Embryonic facial prominence (tissue), 1 donor: ENCODE measurements at regions not wholly inside any gene's neighbourhood (a gene's known extent, or its start where the extent isn't known, plus 50 kb on each side); places are given as distances from the start of the nearest gene placed in this dataset.

Experiments
- DNase-seq: peaks from one replicate; pipeline ENCODE4 v3.0.0-alpha.2; 2016; ENCODE audit errors: extremely low spot score

- no peak for DNase-seq
Observed at GRCh38 chr3:103341078-103341606, 906.3 kb downstream of the ZPLD1 start.

GRCh38 chr3:103342205-103342731 is 907.5 kb downstream of the ZPLD1 start:
- no peak for DNase-seq

- no peak for DNase-seq
Observed at GRCh38 chr3:103349760-103350159, 914.9 kb downstream of the ZPLD1 start.

GRCh38 chr3:103365467-103365866 is 930.7 kb downstream of the ZPLD1 start:
- DNase-seq: no peak

GRCh38 chr3:103367481-103367880 is 932.7 kb downstream of the ZPLD1 start:
- no peak for DNase-seq

- DNase-seq: no peak
Observed at GRCh38 chr3:103371411-103371810, 936.6 kb downstream of the ZPLD1 start.

- DNase-seq: no peak
Observed at GRCh38 chr3:103372031-103372430, 937.2 kb downstream of the ZPLD1 start.

- DNase-seq: no peak
Observed at GRCh38 chr3:103380391-103380790, 945.6 kb downstream of the ZPLD1 start.

- DNase-seq: no peak
Observed at GRCh38 chr3:103381296-103382079, 946.7 kb downstream of the ZPLD1 start.

GRCh38 chr3:103385961-103386656 is 951.3 kb downstream of the ZPLD1 start:
- DNase-seq: no peak

- no peak for DNase-seq
Observed at GRCh38 chr3:103388214-103388613, 953.4 kb downstream of the ZPLD1 start.

- no peak for DNase-seq
Observed at GRCh38 chr3:103389356-103389755, 954.5 kb downstream of the ZPLD1 start.

GRCh38 chr3:103393395-103394186 is 958.8 kb downstream of the ZPLD1 start:
- no peak for DNase-seq

- no peak for DNase-seq
Observed at GRCh38 chr3:103403191-103403590, 968.4 kb downstream of the ZPLD1 start.

GRCh38 chr3:103406320-103406850 is 971.6 kb downstream of the ZPLD1 start:
- no peak for DNase-seq

- no peak for DNase-seq
Observed at GRCh38 chr3:103410231-103410630, 975.4 kb downstream of the ZPLD1 start.

- DNase-seq: no peak
Observed at GRCh38 chr3:103421460-103421859, 986.6 kb downstream of the ZPLD1 start.

- no peak for DNase-seq
Observed at GRCh38 chr3:103437883-103438282, 1003.1 kb downstream of the ZPLD1 start.

GRCh38 chr3:103440539-103441203 is 1005.9 kb downstream of the ZPLD1 start:
- no peak for DNase-seq

- DNase-seq: no peak
Observed at GRCh38 chr3:103446953-103447629, 1012.3 kb downstream of the ZPLD1 start.

GRCh38 chr3:103453152-103453551 is 1018.3 kb downstream of the ZPLD1 start:
- DNase-seq: no peak
